ENCODE measurements at regions not wholly inside any gene's neighbourhood (a gene's known extent, or its start where the extent isn't known, plus 50 kb on each side); places are given as distances from the start of the nearest gene placed in this dataset.

GRCh38 chr12:114789821-114790220 lies 105.8 kb upstream of the TBX3 start:
- TF ChIP-seq CTCF (conservative IDR thresholded peaks at IDR 0.05) (no peak), ZFX (IDR thresholded peaks at IDR 0.05) (no peak)
- H3K27ac ChIP-seq: no peak overlapping the region

GRCh38 chr12:114789276-114789675 lies 105.3 kb upstream of the TBX3 start:
- no peak for TF ChIP-seq ZFX (IDR thresholded peaks at IDR 0.05)
- TF ChIP-seq CTCF (conservative IDR thresholded peaks at IDR 0.05): no peak
- no peak overlapping the region for H3K27ac ChIP-seq

- no peak overlapping the region for H3K27ac ChIP-seq
- TF ChIP-seq CTCF (conservative IDR thresholded peaks at IDR 0.05) (no peak), ZFX (IDR thresholded peaks at IDR 0.05) (no peak)
Measured at GRCh38 chr12:114784526-114784925, 100.6 kb upstream of the TBX3 start.

- TF ChIP-seq ZFX (IDR thresholded peaks at IDR 0.05): no peak
- no peak for TF ChIP-seq CTCF (conservative IDR thresholded peaks at IDR 0.05)
- H3K27ac ChIP-seq: no peak overlapping the region
Measured at GRCh38 chr12:114783089-114783618, 99.2 kb upstream of the TBX3 start.

- H3K27ac ChIP-seq: no peak overlapping the region
- no peak for TF ChIP-seq CTCF (conservative IDR thresholded peaks at IDR 0.05)
- no peak for TF ChIP-seq ZFX (IDR thresholded peaks at IDR 0.05)
Measured at GRCh38 chr12:114780746-114781399, 96.9 kb upstream of the TBX3 start.

GRCh38 chr12:114779647-114780046 lies 95.7 kb upstream of the TBX3 start:
- TF ChIP-seq ZFX (IDR thresholded peaks at IDR 0.05) (no peak), CTCF (conservative IDR thresholded peaks at IDR 0.05) (no peak)
- H3K27ac ChIP-seq: no peak overlapping the region

- no peak overlapping the region for H3K27ac ChIP-seq
- TF ChIP-seq ZFX (IDR thresholded peaks at IDR 0.05): no peak
- no peak for TF ChIP-seq CTCF (conservative IDR thresholded peaks at IDR 0.05)
Measured at GRCh38 chr12:114779186-114779585, 95.2 kb upstream of the TBX3 start.

Measured in C4-2B (cell line).